ENCODE measurements at regions not wholly inside any gene's neighbourhood (a gene's known extent, or its start where the extent isn't known, plus 50 kb on each side); places are given as distances from the start of the nearest gene placed in this dataset.

DNA sequence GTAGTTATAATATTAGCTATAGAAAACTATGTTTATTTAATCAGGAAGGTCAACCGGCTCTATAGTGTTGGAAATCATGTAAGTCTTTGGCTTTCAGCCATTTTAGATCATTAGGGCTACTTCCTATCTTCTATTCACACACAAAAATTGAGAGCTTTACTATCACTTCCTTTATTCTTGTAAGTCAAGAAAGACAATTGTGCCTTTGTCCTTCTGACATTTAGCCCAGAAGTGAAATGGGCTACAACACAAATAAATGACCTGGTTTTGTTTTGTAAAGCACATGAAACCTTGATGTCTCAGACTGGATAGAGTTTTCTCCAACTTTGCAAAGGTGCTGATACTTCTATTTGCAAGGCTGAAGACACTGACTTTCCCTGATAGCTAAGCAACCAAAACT is 122.4 kb upstream of the ACSL4 start:
- no peaks in the 10 kb centered on the region for H3K36me3 ChIP-seq
- no peaks in the 10 kb centered on the region for H3K9me3 ChIP-seq
- intact Hi-C loops (cut with DNase I; ENCODE audit: low total_unique reads): loop anchor here (2.0 kb wide), 1 partner anchor 143 kb away; no protein-coding TSS in a partner anchor
- TF ChIP-seq, protein P1, sequence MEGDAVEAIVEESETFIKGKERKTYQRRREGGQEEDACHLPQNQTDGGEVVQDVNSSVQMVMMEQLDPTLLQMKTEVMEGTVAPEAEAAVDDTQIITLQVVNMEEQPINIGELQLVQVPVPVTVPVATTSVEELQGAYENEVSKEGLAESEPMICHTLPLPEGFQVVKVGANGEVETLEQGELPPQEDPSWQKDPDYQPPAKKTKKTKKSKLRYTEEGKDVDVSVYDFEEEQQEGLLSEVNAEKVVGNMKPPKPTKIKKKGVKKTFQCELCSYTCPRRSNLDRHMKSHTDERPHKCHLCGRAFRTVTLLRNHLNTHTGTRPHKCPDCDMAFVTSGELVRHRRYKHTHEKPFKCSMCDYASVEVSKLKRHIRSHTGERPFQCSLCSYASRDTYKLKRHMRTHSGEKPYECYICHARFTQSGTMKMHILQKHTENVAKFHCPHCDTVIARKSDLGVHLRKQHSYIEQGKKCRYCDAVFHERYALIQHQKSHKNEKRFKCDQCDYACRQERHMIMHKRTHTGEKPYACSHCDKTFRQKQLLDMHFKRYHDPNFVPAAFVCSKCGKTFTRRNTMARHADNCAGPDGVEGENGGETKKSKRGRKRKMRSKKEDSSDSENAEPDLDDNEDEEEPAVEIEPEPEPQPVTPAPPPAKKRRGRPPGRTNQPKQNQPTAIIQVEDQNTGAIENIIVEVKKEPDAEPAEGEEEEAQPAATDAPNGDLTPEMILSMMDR (IDR thresholded peaks at IDR 0.05 in 4 of 5, conservative IDR thresholded peaks at IDR 0.05 in 1 of 5): no peak
- TF ChIP-seq POLR2A (IDR thresholded peaks at IDR 0.05): no peak
- no peaks in the 10 kb centered on the region for H3K27me3 ChIP-seq
- in situ Hi-C loops (cut with MboI; ENCODE audit: low sequenced_read_pairs in 4 of 4): loop anchor here (5.0 to 10.0 kb wide), 2 partner anchors 141 to 143 kb away; no protein-coding TSS in a partner anchor
- DNase-seq (no peak), ATAC-seq (no peak)
- H3K4me1 ChIP-seq: no peaks in the 10 kb centered on the region
- no peak overlapping the region for H3K4me3 ChIP-seq
- H3K27ac ChIP-seq: no peak overlapping the region

DNA sequence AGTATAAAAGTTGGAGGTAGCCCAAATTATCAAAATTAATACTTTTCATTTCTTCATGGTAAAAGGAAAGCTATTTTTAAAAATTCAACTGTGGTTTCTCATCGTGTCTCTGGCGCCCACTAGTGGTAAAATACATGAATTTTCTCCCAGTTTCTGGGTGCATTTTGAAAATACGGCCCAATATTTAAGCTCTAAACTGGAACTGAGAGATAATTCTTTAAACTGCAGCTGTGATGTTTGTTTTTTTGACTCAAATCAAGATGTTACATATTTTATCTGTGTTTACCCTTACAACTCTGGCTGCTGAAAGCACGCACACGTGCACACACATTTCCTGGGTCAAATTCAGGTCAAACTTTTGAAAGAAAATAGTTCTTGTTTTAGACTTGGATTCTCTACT is 123.9 kb upstream of the ACSL4 start:
- no peak overlapping the region for H3K4me3 ChIP-seq
- ATAC-seq: no peak
- H3K27me3 ChIP-seq: no peaks in the 10 kb centered on the region
- H3K27ac ChIP-seq: peak overlapping the region in 2 of 4 donors; percentile 23 to 41
- intact Hi-C loops (cut with DNase I; ENCODE audit: low total_unique reads) (no loop called here), in situ Hi-C loops (cut with MboI; ENCODE audit: low sequenced_read_pairs in 4 of 4) (loop anchor here (5.0 to 10.0 kb wide), 2 partner anchors 142 to 145 kb away; no protein-coding TSS in a partner anchor)
- H3K36me3 ChIP-seq: no peaks in the 10 kb centered on the region
- no peaks in the 10 kb centered on the region for H3K4me1 ChIP-seq
- H3K9me3 ChIP-seq: no peaks in the 10 kb centered on the region
- DNase-seq: no peak
- TF ChIP-seq, protein P1 (IDR thresholded peaks at IDR 0.05 in 4 of 5, conservative IDR thresholded peaks at IDR 0.05 in 1 of 5): peak; percentile 60 to 83 (median 65)
- no peak for TF ChIP-seq POLR2A (IDR thresholded peaks at IDR 0.05)

DNA sequence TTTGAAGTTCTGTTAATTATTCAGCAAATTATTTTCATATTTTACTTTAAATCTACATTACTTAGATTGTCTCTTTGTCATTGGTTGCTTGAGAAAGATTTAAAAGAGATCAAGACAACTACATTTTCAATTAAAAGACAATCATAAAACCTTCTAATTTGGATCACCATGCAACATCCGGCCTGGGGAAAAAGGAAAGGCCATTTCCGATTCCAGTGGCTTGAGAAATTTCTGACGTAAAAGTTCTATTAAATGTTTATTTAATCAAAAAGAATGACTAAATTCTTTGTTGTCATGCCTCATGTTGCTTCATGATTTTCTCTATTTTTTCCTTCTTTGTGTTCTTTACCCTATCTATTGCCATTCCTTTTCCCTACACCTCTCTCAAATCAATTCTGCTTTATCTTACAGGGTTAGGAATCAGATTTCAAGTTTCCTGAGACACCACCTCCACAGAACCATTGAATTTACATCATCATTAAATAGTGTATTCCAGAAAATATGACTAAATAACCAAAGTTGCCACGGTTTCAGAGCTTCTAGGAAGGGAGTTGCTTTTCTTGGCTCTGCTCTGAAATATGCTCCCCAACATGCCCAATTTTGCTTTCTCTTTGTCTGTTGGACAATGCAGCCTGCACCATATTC is 124.6 kb upstream of the ACSL4 start:
- Histone ChIP-seq H3K4me3 (no peak overlapping the region), H3K36me3 (no peaks in the 10 kb centered on the region), H3K9me3 (no peaks in the 10 kb centered on the region), H3K27ac (peak overlapping the region in 2 of 4 donors; percentile 37 to 41), H3K4me1 (no peaks in the 10 kb centered on the region), H3K27me3 (no peaks in the 10 kb centered on the region)
- in situ Hi-C loops (cut with MboI; ENCODE audit: low sequenced_read_pairs in 4 of 4) (loop anchor here (5.0 to 10.0 kb wide), 2 partner anchors 143 to 145 kb away; no protein-coding TSS in a partner anchor), intact Hi-C loops (cut with DNase I; ENCODE audit: low total_unique reads) (no loop called here)
- TF ChIP-seq POLR2A (IDR thresholded peaks at IDR 0.05): no peak
- TF ChIP-seq, protein P1 (IDR thresholded peaks at IDR 0.05 in 4 of 5, conservative IDR thresholded peaks at IDR 0.05 in 1 of 5): no peak
- no peak for ATAC-seq
- no peak for DNase-seq

DNA sequence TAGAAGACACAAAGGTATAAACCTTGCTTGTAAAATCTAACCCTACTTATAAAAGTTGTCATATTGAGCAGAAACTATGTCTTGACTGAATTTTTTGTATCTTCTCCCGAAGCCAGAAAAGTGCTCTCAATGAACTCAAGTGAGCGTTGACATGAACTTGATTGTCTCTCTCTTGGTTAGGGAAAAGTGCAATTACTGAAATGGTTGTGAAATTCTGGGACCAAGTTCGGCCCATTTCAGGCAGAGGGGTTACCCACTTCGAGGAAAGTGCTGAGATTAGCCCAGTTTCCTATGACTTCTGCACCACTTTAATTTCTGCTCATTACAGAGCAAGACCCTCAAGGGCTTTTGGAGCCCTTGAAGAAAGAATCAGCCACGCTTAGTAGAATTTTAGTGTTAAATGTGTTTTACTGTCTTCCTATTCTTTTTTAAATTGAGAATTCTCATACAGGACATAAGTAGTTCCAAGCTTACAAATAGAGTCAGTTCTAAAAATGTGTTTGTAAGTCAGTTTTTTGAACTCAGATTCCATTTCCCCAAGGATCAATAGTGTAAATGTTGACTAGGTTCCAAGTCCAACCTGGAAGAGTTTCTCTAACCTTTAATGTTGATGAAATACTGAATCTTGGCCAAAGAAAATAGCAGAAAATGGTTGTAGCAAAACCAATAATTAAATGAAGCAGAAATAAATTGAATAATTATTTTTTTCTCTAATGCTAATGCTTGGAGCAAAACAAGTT is 125.7 kb upstream of the ACSL4 start:
- no peak overlapping the region for H3K27ac ChIP-seq
- TF ChIP-seq, protein P1 (IDR thresholded peaks at IDR 0.05 in 4 of 5, conservative IDR thresholded peaks at IDR 0.05 in 1 of 5): no peak
- TF ChIP-seq POLR2A (IDR thresholded peaks at IDR 0.05): no peak
- intact Hi-C loops (cut with DNase I; ENCODE audit: low total_unique reads) (no loop called here), in situ Hi-C loops (cut with MboI; ENCODE audit: low sequenced_read_pairs in 4 of 4) (loop anchor here (5.0 to 10.0 kb wide), 2 partner anchors 144 to 146 kb away; no protein-coding TSS in a partner anchor)
- ATAC-seq: no peak
- no peaks in the 10 kb centered on the region for H3K4me1 ChIP-seq
- no peak for DNase-seq
- H3K27me3 ChIP-seq: no peaks in the 10 kb centered on the region
- H3K9me3 ChIP-seq: no peaks in the 10 kb centered on the region
- H3K36me3 ChIP-seq: no peaks in the 10 kb centered on the region
- H3K4me3 ChIP-seq: no peak overlapping the region
